ENCODE measurements at regions not wholly inside any gene's neighbourhood (a gene's known extent, or its start where the extent isn't known, plus 50 kb on each side); places are given as distances from the start of the nearest gene placed in this dataset.

DNA sequence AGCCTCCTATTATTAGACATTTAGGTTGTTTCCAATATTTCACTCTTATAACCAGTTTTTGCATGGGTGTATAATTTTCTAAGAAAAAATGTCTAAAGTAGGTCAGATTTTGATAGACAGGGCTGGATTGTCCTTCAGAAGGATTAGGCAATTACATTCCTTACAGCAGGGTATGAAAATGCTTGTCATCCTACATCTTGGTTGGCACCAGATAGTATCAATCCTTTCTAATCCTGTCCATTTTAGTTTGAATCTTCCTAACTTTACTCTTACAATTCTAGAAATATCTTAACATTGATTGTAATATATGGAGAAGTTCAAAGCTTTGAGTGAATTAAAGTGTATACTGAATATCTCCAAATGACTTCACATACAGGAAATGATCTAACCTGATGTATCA is 63.0 kb upstream of the ZBED5 start:
- TF ChIP-seq CTCF (IDR thresholded peaks at IDR 0.05) (no peak), POLR2A (IDR thresholded peaks at IDR 0.05) (no peak)
